Thyroid gland (tissue), 4 donors: ENCODE measurements at regions not wholly inside any gene's neighbourhood (a gene's known extent, or its start where the extent isn't known, plus 50 kb on each side); places are given as distances from the start of the nearest gene placed in this dataset.
"Not testable (repeated sequence)": the region's sequence is repeated elsewhere in the genome, so short reads cannot be mapped to it uniquely, and the experiment has no call there.

Source experiments
- CTCF ChIP-seq, 6 experiments: fragments of 200-600 bp in 3 of 6; fragments of 450-650 bp in 3 of 6; sonication (generic) in 3 of 6; IDR thresholded peaks; one replicate each; pipeline ENCODE4 v1.5.1; 2016 to 2019; ENCODE audit warnings: antibody characterized with exemption in 6 of 6, mild to moderate bottlenecking in 2 of 6, inconsistent platforms in 1 of 6, moderate library complexity in 1 of 6
- POLR2A ChIP-seq, 2 donors: fragments of 450-650 bp; IDR thresholded peaks; one replicate each; pipeline ENCODE4 v1.6.1; 2017; ENCODE audit warnings: antibody characterized with exemption in 2 of 2, mild to moderate bottlenecking in 2 of 2, moderate library complexity in 1 of 2

DNA sequence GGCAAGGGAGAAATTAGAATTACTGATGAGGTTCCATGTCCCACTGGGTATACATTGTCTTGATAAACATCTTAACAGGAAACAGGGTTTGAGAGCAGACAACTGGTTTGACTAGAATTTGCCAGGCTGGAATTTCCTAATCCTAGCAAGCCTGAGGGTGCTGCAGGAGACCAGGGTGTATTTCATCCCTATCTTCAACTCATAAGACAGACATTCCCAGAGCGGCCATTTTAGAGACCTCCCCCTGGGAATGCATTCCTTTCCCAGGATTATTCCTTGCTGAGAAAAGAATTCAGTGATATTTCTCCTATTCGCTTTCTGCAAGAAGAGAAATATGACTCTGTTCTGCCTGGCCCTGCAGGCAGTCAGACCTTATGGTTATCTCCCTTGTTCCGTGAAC is 859.3 kb upstream of the GBE1 start:
- not testable (repeated sequence) for TF ChIP-seq CTCF, POLR2A (IDR thresholded peaks at IDR 0.05)
